Kidney capillary endothelial cell (primary cell): ENCODE measurements at regions not wholly inside any gene's neighbourhood (a gene's known extent, or its start where the extent isn't known, plus 50 kb on each side); places are given as distances from the start of the nearest gene placed in this dataset.

Source experiments
- DNase-seq: peaks from one replicate; pipeline ENCODE4 v3.0.0-alpha.2; 2018; ENCODE audit warnings: low spot score

GRCh38 chr12:24723759-24724158 lies 225.1 kb downstream of the BCAT1 start:
- no peak for DNase-seq

- DNase-seq: no peak
These were observed 227.7 kb downstream of the BCAT1 start for GRCh38 chr12:24721191-24721590.

GRCh38 chr12:24719293-24719721 lies 229.6 kb downstream of the BCAT1 start:
- no peak for DNase-seq

GRCh38 chr12:24718617-24719016 lies 230.3 kb downstream of the BCAT1 start:
- no peak for DNase-seq

GRCh38 chr12:24714237-24714636 lies 234.7 kb downstream of the BCAT1 start:
- no peak for DNase-seq

GRCh38 chr12:24711056-24712008 lies 237.6 kb downstream of the BCAT1 start:
- DNase-seq: no peak

- DNase-seq: no peak
These were observed 239.7 kb downstream of the BCAT1 start for GRCh38 chr12:24709216-24709615.

- DNase-seq: no peak
These were observed 240.2 kb downstream of the BCAT1 start for GRCh38 chr12:24708718-24709117.

- no peak for DNase-seq
These were observed 240.9 kb downstream of the BCAT1 start for GRCh38 chr12:24708043-24708442.

GRCh38 chr12:24707334-24707733 lies 241.6 kb downstream of the BCAT1 start:
- DNase-seq: no peak

GRCh38 chr12:24705741-24706358 lies 243.1 kb downstream of the BCAT1 start:
- DNase-seq: no peak

GRCh38 chr12:24705216-24705615 lies 243.7 kb downstream of the BCAT1 start:
- no peak for DNase-seq

- DNase-seq: no peak
These were observed 247.6 kb downstream of the BCAT1 start for GRCh38 chr12:24701343-24701742.

- DNase-seq: no peak
These were observed 249.9 kb downstream of the BCAT1 start for GRCh38 chr12:24698972-24699371.

- DNase-seq: no peak
These were observed 251.1 kb downstream of the BCAT1 start for GRCh38 chr12:24697769-24698168.

GRCh38 chr12:24697295-24697694 lies 251.6 kb downstream of the BCAT1 start:
- DNase-seq: no peak

GRCh38 chr12:24696800-24697199 lies 252.1 kb downstream of the BCAT1 start:
- DNase-seq: no peak

GRCh38 chr12:24695657-24696329 lies 253.1 kb downstream of the BCAT1 start:
- DNase-seq: no peak

- DNase-seq: no peak
These were observed 253.8 kb downstream of the BCAT1 start for GRCh38 chr12:24695103-24695502.

- DNase-seq: no peak
These were observed 260.3 kb downstream of the BCAT1 start for GRCh38 chr12:24688601-24689000.

- DNase-seq: no peak
These were observed 267.3 kb downstream of the BCAT1 start for GRCh38 chr12:24681570-24681969.

- no peak for DNase-seq
These were observed 269.8 kb downstream of the BCAT1 start for GRCh38 chr12:24679126-24679525.

GRCh38 chr12:24678436-24678835 lies 270.5 kb downstream of the BCAT1 start:
- DNase-seq: no peak
